HCT116 (cell line): ENCODE measurements at regions not wholly inside any gene's neighbourhood (a gene's known extent, or its start where the extent isn't known, plus 50 kb on each side); places are given as distances from the start of the nearest gene placed in this dataset.
A peak's percentile ranks its signal among the peaks of the same experiment; 100 is the strongest.

ENCODE experiments used
- ATAC-seq: fragments of 200-7000 bp; cut with Tn5 transposase; 2 replicates; pipeline ENCODE4 v1.9.1; 2020; ENCODE audit warnings: mild to moderate bottlenecking, moderate library complexity
- BruUV-seq: library from RNA; stranded (reverse); fragments of 400-500 nt; replicated peaks from 2 replicates; lab custom pipeline; 2021; lab: Mats Ljungman, UMichigan
- CTCF ChIA-PET: fragments of 300-600 bp; sonication (Branson Sonifier 250); formaldehyde crosslinking; loops from one replicate; lab custom pipeline; 2021; ENCODE audit warnings: antibody characterized with exemption; lab: Charles Lee
- POLR2A ChIA-PET: fragments of 300-600, 350-600 bp; sonication (Branson Sonifier 250); formaldehyde crosslinking; loops from one replicate; lab custom pipeline; 2021; ENCODE audit warnings: antibody characterized with exemption; lab: Charles Lee
- RAD21 ChIA-PET, 2 experiments: fragments of 300-600 bp; sonication (Branson Sonifier 250); formaldehyde crosslinking; loops; one replicate each; lab custom pipeline; 2023; ENCODE audit warnings: low total read pairs in 2 of 2; ENCODE audit not compliant: uncharacterized antibody in 2 of 2, unreplicated experiment in 2 of 2, low non-redundant PET in 1 of 2; lab: Charles Lee
- DNase-seq: peaks from one replicate; pipeline ENCODE4 v3.0.0-alpha.2; 2010; ENCODE audit warnings: low read depth, low spot score
- H2AFZ ChIP-seq: fragments of 200-600 bp; shearing (Covaris generic), sonication (generic); 2 replicates; pipeline ENCODE4 v1.6.1; 2017; ENCODE audit warnings: low read depth, mixed run types, mixed read lengths, antibody characterized with exemption, low read length; ENCODE audit not compliant: poor library complexity, severe bottlenecking
- H3K27ac ChIP-seq: 2 replicates; pipeline ENCODE4 v1.5.1; 2012; ENCODE audit warnings: low read depth, low read length
- H3K27me3 ChIP-seq: fragments of 200-600 bp; sonication (generic); 2 replicates; pipeline ENCODE4 v1.6.1; 2016; ENCODE audit warnings: mixed run types, low read length, mixed read lengths; ENCODE audit not compliant: insufficient read depth
- H3K36me3 ChIP-seq, 2 experiments: fragments of 200-500 bp in 1 of 2; fragments of 200-600 bp in 1 of 2; sonication (Bioruptor generic) in 1 of 2; sonication (generic) in 1 of 2; 2 replicates each; pipeline versions ENCODE4 v1.5.1 to v1.6.1; 2014 to 2016; ENCODE audit warnings: low read length in 2 of 2, inconsistent platforms in 1 of 2, mixed read lengths in 1 of 2, mixed run types in 1 of 2; ENCODE audit not compliant: insufficient read depth in 2 of 2, control insufficient read depth in 1 of 2
- H3K4me1 ChIP-seq, 2 experiments: fragments of 200-600 bp in 1 of 2; sonication (generic) in 1 of 2; 2 replicates each; pipeline versions ENCODE4 v1.5.1 to v1.6.1; 2012 to 2017; ENCODE audit warnings: low read length in 2 of 2, inconsistent platforms in 1 of 2, mild to moderate bottlenecking in 1 of 2, mixed read lengths in 1 of 2, mixed run types in 1 of 2, moderate library complexity in 1 of 2; ENCODE audit not compliant: insufficient read depth in 2 of 2, control insufficient read depth in 1 of 2
- H3K4me2 ChIP-seq: fragments of 200-600 bp; sonication (generic); 2 replicates; pipeline ENCODE4 v1.6.1; 2017; ENCODE audit warnings: mixed run types, low read length, mixed read lengths
- H3K4me3 ChIP-seq, 2 experiments: fragments of 200-600 bp in 1 of 2; sonication (generic) in 1 of 2; replicated peaks in 1 of 2; 2 replicates each; pipeline ENCODE4 v1.5.1; 2011 to 2016; ENCODE audit warnings: low read length in 2 of 2, control low read depth in 1 of 2, low read depth in 1 of 2, mild to moderate bottlenecking in 1 of 2, mixed read lengths in 1 of 2, mixed run types in 1 of 2
- H3K79me2 ChIP-seq: fragments of 200-600 bp; sonication (generic); 2 replicates; pipeline ENCODE4 v1.6.1; 2017; ENCODE audit warnings: mild to moderate bottlenecking, mixed run types, low read length, moderate library complexity, mixed read lengths; ENCODE audit not compliant: insufficient read depth
- H3K9ac ChIP-seq: fragments of 200-600 bp; sonication (generic); 2 replicates; pipeline ENCODE4 v1.6.1; 2016; ENCODE audit warnings: low read length, mixed read lengths
- H3K9me2 ChIP-seq: fragments of 200-600 bp; sonication (generic), shearing (Covaris generic); 2 replicates; pipeline ENCODE4 v1.6.1; 2017; ENCODE audit warnings: mixed run types, mild to moderate bottlenecking, moderate library complexity; ENCODE audit not compliant: insufficient read depth
- H3K9me3 ChIP-seq, 2 experiments: fragments of 200-500 bp in 1 of 2; fragments of 200-600 bp in 1 of 2; sonication (Bioruptor generic) in 1 of 2; sonication (generic) in 1 of 2; 2 replicates each; pipeline ENCODE4 v1.6.1; 2014 to 2017; ENCODE audit warnings: low read length in 2 of 2, mixed read lengths in 2 of 2, inconsistent platforms in 1 of 2, low read depth in 1 of 2, mild to moderate bottlenecking in 1 of 2, mixed run types in 1 of 2, moderate library complexity in 1 of 2; ENCODE audit not compliant: control insufficient read depth in 1 of 2, insufficient read depth in 1 of 2
- H4K20me1 ChIP-seq: fragments of 200-600 bp; sonication (generic), shearing (Covaris generic); 2 replicates; pipeline ENCODE4 v1.6.1; 2017; ENCODE audit warnings: mixed run types, mild to moderate bottlenecking, moderate library complexity; ENCODE audit not compliant: insufficient read depth
- CEBPB ChIP-seq: IDR thresholded peaks from 2 replicates; pipeline ENCODE4 v1.6.1; 2012; ENCODE audit warnings: low read depth
- ELF1 ChIP-seq: IDR thresholded peaks from 2 replicates; pipeline ENCODE4 v1.6.1; 2012; ENCODE audit warnings: low read depth, borderline replicate concordance
- FOSL1 ChIP-seq: IDR thresholded peaks from 2 replicates; pipeline ENCODE4 v1.6.1; 2012; ENCODE audit warnings: low read depth
- RAD21 ChIP-seq: IDR thresholded peaks from 2 replicates; pipeline ENCODE4 v1.6.1; 2012; ENCODE audit warnings: low read depth, mild to moderate bottlenecking
- SIN3A ChIP-seq: IDR thresholded peaks from 2 replicates; pipeline ENCODE4 v1.6.1; 2012; ENCODE audit warnings: low read depth
- SRF ChIP-seq: IDR thresholded peaks from 2 replicates; pipeline ENCODE4 v1.6.1; 2012; ENCODE audit warnings: low read depth
- YY1 ChIP-seq: IDR thresholded peaks from 2 replicates; pipeline ENCODE4 v1.6.1; 2011; ENCODE audit warnings: low read length, low read depth, moderate library complexity, mild to moderate bottlenecking; ENCODE audit not compliant: insufficient replicate concordance; ENCODE audit errors: extremely low read depth
- intact Hi-C: fragments of 100-400 bp; cut with micrococcal nuclease; formaldehyde crosslinking; loops from 2 replicates; pipeline ENCODE4 v1.10.0; 2022

GRCh38 chr3:195011231-195011834 lies 259.6 kb downstream of the XXYLT1 start:
- Histone ChIP-seq H3K36me3 (no peaks in the 10 kb centered on the region), H2AFZ (no peak overlapping the region), H3K79me2 (no peaks in the 10 kb centered on the region), H3K9me2 (no peaks in the 10 kb centered on the region), H3K9ac (no peak overlapping the region), H3K9me3 (no peaks in the 10 kb centered on the region), H3K4me3 (no peak overlapping the region), H3K27ac (no peak overlapping the region), H3K4me1 (0 out of 4 replicates have a peak, but pooled peaks cover 0 to 4% of the 10 kb centered on the region in 2 experiments), H3K27me3 (peaks cover 27% of the 10 kb centered on the region), H4K20me1 (no peaks in the 10 kb centered on the region), H3K4me2 (no peak overlapping the region)
- ChIA-PET CTCF (no interaction called here), POLR2A (no interaction called here), RAD21 (no interaction called here)
- intact Hi-C loops, result no loop called here
- no TSS peak for BruUV-seq
- TF ChIP-seq SIN3A, result no peak
- no peak for TF ChIP-seq FOSL1
- TF ChIP-seq RAD21, result peak; percentile 29; the same call in 1 of the 2 replicates
- DNase-seq, result no peak
- no peak for ATAC-seq

GRCh38 chr3:195012100-195012499 lies 258.9 kb downstream of the XXYLT1 start:
- H3K27me3 ChIP-seq, result peaks cover 24% of the 10 kb centered on the region
- no peaks in the 10 kb centered on the region for H3K36me3 ChIP-seq
- H3K4me1 ChIP-seq, result 0 out of 4 replicates have a peak, but pooled peaks cover 0 to 4% of the 10 kb centered on the region in 2 experiments
- no peaks in the 10 kb centered on the region for H3K9me2 ChIP-seq
- ChIA-PET POLR2A (no interaction called here), RAD21 (no interaction called here), CTCF (no interaction called here)
- H3K27ac ChIP-seq, result no peak overlapping the region
- DNase-seq (no peak), ATAC-seq (no peak)
- no peaks in the 10 kb centered on the region for H4K20me1 ChIP-seq
- H2AFZ ChIP-seq, result no peak overlapping the region
- no peak overlapping the region for H3K4me2 ChIP-seq
- TF ChIP-seq SIN3A (no peak), CEBPB (no peak), SRF (no peak), YY1 (no peak), FOSL1 (no peak), ELF1 (no peak)
- no peaks in the 10 kb centered on the region for H3K79me2 ChIP-seq
- no peaks in the 10 kb centered on the region for H3K9me3 ChIP-seq
- intact Hi-C loops, result no loop called here
- no peak overlapping the region for H3K4me3 ChIP-seq
- no TSS peak for BruUV-seq
- no peak overlapping the region for H3K9ac ChIP-seq
